ENCODE measurements at regions not wholly inside any gene's neighbourhood (a gene's known extent, or its start where the extent isn't known, plus 50 kb on each side); places are given as distances from the start of the nearest gene placed in this dataset. TPM values are rescaled to one million over a fixed set of nuclear protein-coding genes. Genes with fewer than 3 reads are reported as not detected.

- TF ChIP-seq CTCF (IDR thresholded peaks at IDR 0.05; ENCODE audit: insufficient read depth, low read depth, low read length): no peak
- H3K27me3 ChIP-seq (ENCODE audit: control insufficient read depth, insufficient read depth, low read length): no peaks in the 10 kb centered on the region
- no peaks in the 10 kb centered on the region for H3K36me3 ChIP-seq (ENCODE audit: control insufficient read depth, insufficient read depth, low read length)
- CTCF ChIA-PET: no interaction called here
- DNase-seq (ENCODE audit: low read depth): no peak
- no peak overlapping the region for H3K4me3 ChIP-seq (ENCODE audit: low read depth, low read length)
- POLR2A ChIA-PET: no interaction called here
Observed at GRCh38 chr1:101739826-101740330, 256.8 kb downstream of the OLFM3 start.

- Histone ChIP-seq H3K36me3 (ENCODE audit: control insufficient read depth, insufficient read depth, low read length) (no peaks in the 10 kb centered on the region), H3K27me3 (ENCODE audit: control insufficient read depth, insufficient read depth, low read length) (no peaks in the 10 kb centered on the region), H3K4me3 (ENCODE audit: low read depth, low read length) (no peak overlapping the region)
- TF ChIP-seq CTCF (IDR thresholded peaks at IDR 0.05; ENCODE audit: insufficient read depth, low read depth, low read length): no peak
- ChIA-PET CTCF (no interaction called here), POLR2A (no interaction called here)
- DNase-seq (ENCODE audit: low read depth): no peak
Observed at GRCh38 chr1:101741910-101742309, 254.8 kb downstream of the OLFM3 start.

- no peak for DNase-seq (ENCODE audit: low read depth)
- CTCF ChIA-PET: no interaction called here
Observed at GRCh38 chr1:101742509-101742908, 254.2 kb downstream of the OLFM3 start.

GRCh38 chr1:101745551-101746270 is 251.0 kb downstream of the OLFM3 start:
- no peak for TF ChIP-seq CTCF (IDR thresholded peaks at IDR 0.05; ENCODE audit: insufficient read depth, low read depth, low read length)
- POLR2A ChIA-PET: no interaction called here
- CTCF ChIA-PET: no interaction called here
- no peaks in the 10 kb centered on the region for H3K36me3 ChIP-seq (ENCODE audit: control insufficient read depth, insufficient read depth, low read length)
- H3K27me3 ChIP-seq (ENCODE audit: control insufficient read depth, insufficient read depth, low read length): no peaks in the 10 kb centered on the region
- no peak for DNase-seq (ENCODE audit: low read depth)
- no peak overlapping the region for H3K4me3 ChIP-seq (ENCODE audit: low read depth, low read length)

More at GRCh38 chr1:101742509-101742908, 254.2 kb downstream of the OLFM3 start:
- Histone ChIP-seq H3K27me3 (ENCODE audit: control insufficient read depth, insufficient read depth, low read length) (no peaks in the 10 kb centered on the region), H3K4me3 (ENCODE audit: low read depth, low read length) (no peak overlapping the region), H3K36me3 (ENCODE audit: control insufficient read depth, insufficient read depth, low read length) (no peaks in the 10 kb centered on the region)
- no peak for TF ChIP-seq CTCF (IDR thresholded peaks at IDR 0.05; ENCODE audit: insufficient read depth, low read depth, low read length)
- POLR2A ChIA-PET: no interaction called here

GRCh38 chr1:101748077-101748476 is 248.6 kb downstream of the OLFM3 start:
- Histone ChIP-seq H3K27me3 (ENCODE audit: control insufficient read depth, insufficient read depth, low read length) (no peaks in the 10 kb centered on the region), H3K4me3 (ENCODE audit: low read depth, low read length) (no peak overlapping the region), H3K36me3 (ENCODE audit: control insufficient read depth, insufficient read depth, low read length) (no peaks in the 10 kb centered on the region)
- POLR2A ChIA-PET: no interaction called here
- CTCF ChIA-PET: no interaction called here
- TF ChIP-seq CTCF (IDR thresholded peaks at IDR 0.05; ENCODE audit: insufficient read depth, low read depth, low read length): no peak
- no peak for DNase-seq (ENCODE audit: low read depth)

Small RNAs in the stretch of these regions (small RNA-seq; reads per million reads assigned to genes)
- not detected for gene RNU6-965P (ENCODE audit: insufficient read length, low read depth, low replicate concordance)
